GM23338 (cell line): ENCODE measurements at regions not wholly inside any gene's neighbourhood (a gene's known extent, or its start where the extent isn't known, plus 50 kb on each side); places are given as distances from the start of the nearest gene placed in this dataset.

Source experiments
- ATAC-seq: fragments of 200-7000 bp; cut with Tn5 transposase; 3 replicates; pipeline ENCODE4 v1.9.1; 2020
- DNase-seq: peaks from one replicate; pipeline ENCODE4 v3.0.0-alpha.2; 2015; ENCODE audit warnings: low spot score
- H2AFZ ChIP-seq: fragments of 200-600 bp; sonication (generic); 2 replicates; pipeline ENCODE4 v1.8.0; 2016; ENCODE audit warnings: antibody characterized with exemption, mild to moderate bottlenecking, moderate library complexity
- H3F3A ChIP-seq: fragments of 200-600 bp; sonication (generic); replicated peaks from 2 replicates; pipeline ENCODE4 v1.8.0; 2017; ENCODE audit warnings: antibody characterized with exemption, mixed run types, low read depth
- H3K27ac ChIP-seq: fragments of 200-600 bp; sonication (generic); 2 replicates; pipeline ENCODE4 v1.6.1; 2016; ENCODE audit warnings: low read depth
- H3K27me3 ChIP-seq: fragments of 200-600 bp; sonication (generic); 2 replicates; pipeline ENCODE4 v1.8.0; 2016; ENCODE audit warnings: mild to moderate bottlenecking, mixed run types, moderate library complexity; ENCODE audit not compliant: insufficient read depth
- H3K36me3 ChIP-seq: fragments of 200-600 bp; sonication (generic); 2 replicates; pipeline ENCODE4 v1.8.0; 2016; ENCODE audit warnings: mild to moderate bottlenecking; ENCODE audit not compliant: insufficient read depth
- H3K4me1 ChIP-seq: fragments of 200-600 bp; sonication (generic); 2 replicates; pipeline ENCODE4 v1.8.0; 2016; ENCODE audit warnings: mild to moderate bottlenecking, moderate library complexity; ENCODE audit not compliant: insufficient read depth
- H3K4me2 ChIP-seq: fragments of 200-600 bp; sonication (generic); 2 replicates; pipeline ENCODE4 v1.7.1; 2017; ENCODE audit warnings: mixed run types
- H3K4me3 ChIP-seq: fragments of 200-600 bp; sonication (generic); 2 replicates; pipeline ENCODE4 v1.6.1; 2016; ENCODE audit warnings: mixed run types
- H3K79me2 ChIP-seq: fragments of 200-600 bp; sonication (generic); replicated peaks from 2 replicates; pipeline ENCODE4 v1.8.0; 2017; ENCODE audit warnings: mild to moderate bottlenecking; ENCODE audit not compliant: insufficient read depth
- H3K9me2 ChIP-seq: fragments of 200-600 bp; sonication (generic); 2 replicates; pipeline ENCODE4 v1.8.0; 2017; ENCODE audit not compliant: insufficient read depth
- H4K20me1 ChIP-seq: fragments of 200-600 bp; sonication (generic); replicated peaks from 2 replicates; pipeline ENCODE4 v1.8.0; 2017; ENCODE audit warnings: mild to moderate bottlenecking; ENCODE audit not compliant: insufficient read depth
- H3K27ac Mint-ChIP-seq: 2 replicates; pipeline ENCODE4 v1.8.0; 2020; ENCODE audit warnings: inconsistent platforms, mild to moderate bottlenecking, moderate library complexity, mixed read lengths
- H3K27me3 Mint-ChIP-seq: 3 replicates; pipeline ENCODE4 v1.8.0; 2022; ENCODE audit warnings: low read depth, mild to moderate bottlenecking, moderate library complexity, mixed read lengths, inconsistent platforms; ENCODE audit not compliant: insufficient read depth, poor library complexity
- H3K36me3 Mint-ChIP-seq: 3 replicates; pipeline ENCODE4 v1.8.0; 2021; ENCODE audit warnings: low read depth, mild to moderate bottlenecking, inconsistent platforms, moderate library complexity, mixed read lengths
- H3K4me1 Mint-ChIP-seq: 3 replicates; pipeline ENCODE4 v1.8.0; 2020; ENCODE audit warnings: mild to moderate bottlenecking, inconsistent platforms, mixed read lengths
- H3K4me3 Mint-ChIP-seq: 3 replicates; pipeline ENCODE4 v1.8.0; 2021; ENCODE audit warnings: moderate library complexity, mild to moderate bottlenecking, inconsistent platforms, mixed read lengths
- H3K9me3 Mint-ChIP-seq: 3 replicates; pipeline ENCODE4 v1.8.0; 2020; ENCODE audit warnings: moderate library complexity, mild to moderate bottlenecking, inconsistent platforms, mixed read lengths
- ETS1 ChIP-seq: IDR thresholded peaks from 2 replicates; pipeline ENCODE4 v1.6.1; 2016; ENCODE audit warnings: antibody characterized with exemption
- EZH2 ChIP-seq: fragments of 200-600 bp; sonication (generic); IDR thresholded peaks from one replicate; pipeline ENCODE4 v1.8.0; 2017; ENCODE audit warnings: antibody characterized with exemption, mild to moderate bottlenecking, low read depth; ENCODE audit not compliant: unreplicated experiment
- REST ChIP-seq: IDR thresholded peaks from one replicate; pipeline ENCODE4 v1.6.1; 2018; ENCODE audit warnings: antibody characterized with exemption; ENCODE audit not compliant: unreplicated experiment
- STAT1 ChIP-seq: IDR thresholded peaks from one replicate; pipeline ENCODE4 v1.6.1; 2016; ENCODE audit warnings: antibody characterized with exemption; ENCODE audit not compliant: unreplicated experiment
- ZNF462 ChIP-seq: fragments of 250-450 bp; sonication (Bioruptor Pico); IDR thresholded peaks from 2 replicates; pipeline ENCODE4 v1.5.0; 2020; ENCODE audit warnings: mild to moderate bottlenecking, moderate library complexity

GRCh38 chr3:14298991-14299555 is 103.3 kb upstream of the SLC6A6 start:
- Mint-ChIP-seq H3K4me1 (peaks cover 16% of the 10 kb centered on the region), H3K4me3 (no peak overlapping the region), H3K27ac (no peak overlapping the region), H3K36me3 (peaks cover 3% of the 10 kb centered on the region; the same call in 1 of the 3 replicates), H3K27me3 (peaks cover 14% of the 10 kb centered on the region), H3K9me3 (no peaks in the 10 kb centered on the region; the same call in 2 of the 3 replicates)
- ATAC-seq (no peak), DNase-seq (no peak)
- no peak overlapping the region for H3K4me2 ChIP-seq
- H3K4me1 ChIP-seq, result peaks cover 5% of the 10 kb centered on the region
- H4K20me1 ChIP-seq, result no peaks in the 10 kb centered on the region
- 0 out of 2 replicates have a peak, but pooled peaks cover 3% of the 10 kb centered on the region for H3K9me2 ChIP-seq
- no peaks in the 10 kb centered on the region for H3K79me2 ChIP-seq
- H3K36me3 ChIP-seq, result no peaks in the 10 kb centered on the region
- no peak overlapping the region for H2AFZ ChIP-seq
- no peaks in the 10 kb centered on the region for H3K27me3 ChIP-seq
- TF ChIP-seq ETS1, result no peak
- H3K4me3 ChIP-seq, result no peak overlapping the region
- no peak overlapping the region for H3K27ac ChIP-seq
- no peaks in the 10 kb centered on the region for H3F3A ChIP-seq

- H3K4me3 ChIP-seq, result no peak overlapping the region
- H3K4me2 ChIP-seq, result no peak overlapping the region
- Mint-ChIP-seq H3K4me1 (peaks cover 16% of the 10 kb centered on the region), H3K36me3 (peaks cover 3% of the 10 kb centered on the region; the same call in 1 of the 3 replicates), H3K9me3 (no peaks in the 10 kb centered on the region), H3K27ac (no peak overlapping the region), H3K4me3 (no peak overlapping the region), H3K27me3 (peaks cover 15% of the 10 kb centered on the region)
- no peak overlapping the region for H2AFZ ChIP-seq
- H3K27me3 ChIP-seq, result no peaks in the 10 kb centered on the region
- H3K27ac ChIP-seq, result no peak overlapping the region
- TF ChIP-seq ETS1 (no peak), EZH2 (no peak), STAT1 (no peak), ZNF462 (no peak), REST (no peak)
- ATAC-seq (no peak), DNase-seq (no peak)
- no peaks in the 10 kb centered on the region for H3K79me2 ChIP-seq
- no peaks in the 10 kb centered on the region for H3K36me3 ChIP-seq
- H4K20me1 ChIP-seq, result no peaks in the 10 kb centered on the region
- no peaks in the 10 kb centered on the region for H3K9me2 ChIP-seq
- H3K4me1 ChIP-seq, result peaks cover 5% of the 10 kb centered on the region
- H3F3A ChIP-seq, result no peaks in the 10 kb centered on the region
Measured at GRCh38 chr3:14299767-14300166, 102.6 kb upstream of the SLC6A6 start.
